GM23338 (cell line): ENCODE measurements at regions not wholly inside any gene's neighbourhood (a gene's known extent, or its start where the extent isn't known, plus 50 kb on each side); places are given as distances from the start of the nearest gene placed in this dataset.

Experiments
- ATAC-seq: fragments of 200-7000 bp; cut with Tn5 transposase; 3 replicates; pipeline ENCODE4 v1.9.1; 2020
- DNase-seq: peaks from one replicate; pipeline ENCODE4 v3.0.0-alpha.2; 2015; ENCODE audit warnings: low spot score
- H2AFZ ChIP-seq: fragments of 200-600 bp; sonication (generic); 2 replicates; pipeline ENCODE4 v1.8.0; 2016; ENCODE audit warnings: antibody characterized with exemption, mild to moderate bottlenecking, moderate library complexity
- H3F3A ChIP-seq: fragments of 200-600 bp; sonication (generic); replicated peaks from 2 replicates; pipeline ENCODE4 v1.8.0; 2017; ENCODE audit warnings: antibody characterized with exemption, mixed run types, low read depth
- H3K27ac ChIP-seq: fragments of 200-600 bp; sonication (generic); 2 replicates; pipeline ENCODE4 v1.6.1; 2016; ENCODE audit warnings: low read depth
- H3K27me3 ChIP-seq: fragments of 200-600 bp; sonication (generic); 2 replicates; pipeline ENCODE4 v1.8.0; 2016; ENCODE audit warnings: mild to moderate bottlenecking, mixed run types, moderate library complexity; ENCODE audit not compliant: insufficient read depth
- H3K36me3 ChIP-seq: fragments of 200-600 bp; sonication (generic); 2 replicates; pipeline ENCODE4 v1.8.0; 2016; ENCODE audit warnings: mild to moderate bottlenecking; ENCODE audit not compliant: insufficient read depth
- H3K4me1 ChIP-seq: fragments of 200-600 bp; sonication (generic); 2 replicates; pipeline ENCODE4 v1.8.0; 2016; ENCODE audit warnings: mild to moderate bottlenecking, moderate library complexity; ENCODE audit not compliant: insufficient read depth
- H3K4me2 ChIP-seq: fragments of 200-600 bp; sonication (generic); 2 replicates; pipeline ENCODE4 v1.7.1; 2017; ENCODE audit warnings: mixed run types
- H3K4me3 ChIP-seq: fragments of 200-600 bp; sonication (generic); 2 replicates; pipeline ENCODE4 v1.6.1; 2016; ENCODE audit warnings: mixed run types
- H3K79me2 ChIP-seq: fragments of 200-600 bp; sonication (generic); replicated peaks from 2 replicates; pipeline ENCODE4 v1.8.0; 2017; ENCODE audit warnings: mild to moderate bottlenecking; ENCODE audit not compliant: insufficient read depth
- H3K9me2 ChIP-seq: fragments of 200-600 bp; sonication (generic); 2 replicates; pipeline ENCODE4 v1.8.0; 2017; ENCODE audit not compliant: insufficient read depth
- H4K20me1 ChIP-seq: fragments of 200-600 bp; sonication (generic); replicated peaks from 2 replicates; pipeline ENCODE4 v1.8.0; 2017; ENCODE audit warnings: mild to moderate bottlenecking; ENCODE audit not compliant: insufficient read depth
- H3K27ac Mint-ChIP-seq: 2 replicates; pipeline ENCODE4 v1.8.0; 2020; ENCODE audit warnings: inconsistent platforms, mild to moderate bottlenecking, moderate library complexity, mixed read lengths
- H3K27me3 Mint-ChIP-seq: 3 replicates; pipeline ENCODE4 v1.8.0; 2022; ENCODE audit warnings: low read depth, mild to moderate bottlenecking, moderate library complexity, mixed read lengths, inconsistent platforms; ENCODE audit not compliant: insufficient read depth, poor library complexity
- H3K36me3 Mint-ChIP-seq: 3 replicates; pipeline ENCODE4 v1.8.0; 2021; ENCODE audit warnings: low read depth, mild to moderate bottlenecking, inconsistent platforms, moderate library complexity, mixed read lengths
- H3K4me1 Mint-ChIP-seq: 3 replicates; pipeline ENCODE4 v1.8.0; 2020; ENCODE audit warnings: mild to moderate bottlenecking, inconsistent platforms, mixed read lengths
- H3K4me3 Mint-ChIP-seq: 3 replicates; pipeline ENCODE4 v1.8.0; 2021; ENCODE audit warnings: moderate library complexity, mild to moderate bottlenecking, inconsistent platforms, mixed read lengths
- H3K9me3 Mint-ChIP-seq: 3 replicates; pipeline ENCODE4 v1.8.0; 2020; ENCODE audit warnings: moderate library complexity, mild to moderate bottlenecking, inconsistent platforms, mixed read lengths
- CREB1 ChIP-seq: fragments of 250-450 bp; sonication (Bioruptor Pico); IDR thresholded peaks from 2 replicates; pipeline ENCODE4 v1.5.0; 2020; ENCODE audit warnings: low read depth, mild to moderate bottlenecking, moderate library complexity
- EZH2 ChIP-seq: fragments of 200-600 bp; sonication (generic); IDR thresholded peaks from one replicate; pipeline ENCODE4 v1.8.0; 2017; ENCODE audit warnings: antibody characterized with exemption, mild to moderate bottlenecking, low read depth; ENCODE audit not compliant: unreplicated experiment
- STAT1 ChIP-seq: IDR thresholded peaks from one replicate; pipeline ENCODE4 v1.6.1; 2016; ENCODE audit warnings: antibody characterized with exemption; ENCODE audit not compliant: unreplicated experiment
- ZNF114 ChIP-seq: fragments of 250-450 bp; sonication (Bioruptor Pico); IDR thresholded peaks from 2 replicates; pipeline ENCODE4 v1.5.0; 2020; ENCODE audit warnings: mild to moderate bottlenecking, moderate library complexity
- ZNF331 ChIP-seq: fragments of 250-450 bp; sonication (Bioruptor Pico); IDR thresholded peaks from 2 replicates; pipeline ENCODE4 v1.5.0; 2020; ENCODE audit warnings: low read depth, mild to moderate bottlenecking, moderate library complexity
- ZNF462 ChIP-seq: fragments of 250-450 bp; sonication (Bioruptor Pico); IDR thresholded peaks from 2 replicates; pipeline ENCODE4 v1.5.0; 2020; ENCODE audit warnings: mild to moderate bottlenecking, moderate library complexity

- TF ChIP-seq ZNF462 (CRISPR knock-in tag) (no peak), ZNF331 (no peak), STAT1 (no peak), EZH2 (no peak), CREB1 (CRISPR knock-in tag) (no peak)
Observed at GRCh38 chr7:1339611-1340010, 106.9 kb downstream of the UNCX start (continued).

GRCh38 chr7:1340031-1340430 is 107.4 kb downstream of the UNCX start:
- Histone ChIP-seq H3K4me3 (no peak overlapping the region), H3K9me2 (no peaks in the 10 kb centered on the region), H2AFZ (no peak overlapping the region), H3K36me3 (no peaks in the 10 kb centered on the region), H3K27me3 (no peaks in the 10 kb centered on the region), H3K4me1 (no peaks in the 10 kb centered on the region), H3F3A (no peaks in the 10 kb centered on the region), H4K20me1 (no peaks in the 10 kb centered on the region), H3K27ac (no peak overlapping the region), H3K79me2 (no peaks in the 10 kb centered on the region), H3K4me2 (no peak overlapping the region)
- no peak for TF ChIP-seq ZNF462 (CRISPR knock-in tag)
- TF ChIP-seq ZNF114: no peak
- no peak overlapping the region for H3K27ac Mint-ChIP-seq
- no peak for ATAC-seq
- H3K36me3 Mint-ChIP-seq: peaks cover 7% of the 10 kb centered on the region; the same call in 2 of the 3 replicates
- no peak overlapping the region for H3K4me3 Mint-ChIP-seq
- H3K27me3 Mint-ChIP-seq: peaks cover 3% of the 10 kb centered on the region
- no peak for DNase-seq
- no peaks in the 10 kb centered on the region for H3K4me1 Mint-ChIP-seq
- H3K9me3 Mint-ChIP-seq: peaks cover 28% of the 10 kb centered on the region
